ENCODE measurements at regions not wholly inside any gene's neighbourhood (a gene's known extent, or its start where the extent isn't known, plus 50 kb on each side); places are given as distances from the start of the nearest gene placed in this dataset.

GRCh38 chr5:101605700-101606099 is 690.4 kb downstream of the SLCO4C1 start:
- TF ChIP-seq POLR2AphosphoS5 (IDR thresholded peaks at IDR 0.05): no peak
- no peak for TF ChIP-seq EP300 (IDR thresholded peaks at IDR 0.05)
- TF ChIP-seq CTCF (IDR thresholded peaks at IDR 0.05): no peak
- no peak for TF ChIP-seq POLR2A (IDR thresholded peaks at IDR 0.05)
- no peak overlapping the region for H3K4me3 ChIP-seq
- no peak for DNase-seq (ENCODE audit: low spot score in 2 of 2)

GRCh38 chr5:101600614-101601013 is 695.5 kb downstream of the SLCO4C1 start:
- no peak for TF ChIP-seq EP300 (IDR thresholded peaks at IDR 0.05)
- no peak for TF ChIP-seq POLR2AphosphoS5 (IDR thresholded peaks at IDR 0.05)
- no peak for TF ChIP-seq POLR2A (IDR thresholded peaks at IDR 0.05)
- TF ChIP-seq CTCF (IDR thresholded peaks at IDR 0.05): no peak
- Histone ChIP-seq H3K27ac (no peak overlapping the region), H3K36me3 (no peaks in the 10 kb centered on the region), H3K27me3 (no peaks in the 10 kb centered on the region), H3K4me1 (no peaks in the 10 kb centered on the region), H3K4me3 (no peak overlapping the region), H3K9me3 (no peaks in the 10 kb centered on the region)
- DNase-seq (ENCODE audit: low spot score in 2 of 2): no peak
- 80% methylated on average over 1 of the region's 1 CpG for WGBS

More at GRCh38 chr5:101605700-101606099, 690.4 kb downstream of the SLCO4C1 start:
- H3K36me3 ChIP-seq: no peaks in the 10 kb centered on the region
- 50% methylated on average over 3 of the region's 3 CpGs for WGBS
- no peak overlapping the region for H3K27ac ChIP-seq
- H3K9me3 ChIP-seq: peaks cover under 1% of the 10 kb centered on the region
- no peaks in the 10 kb centered on the region for H3K4me1 ChIP-seq
- no peaks in the 10 kb centered on the region for H3K27me3 ChIP-seq

GRCh38 chr5:101590384-101590783 is 687.3 kb upstream of the ST8SIA4 start:
- no peak for DNase-seq (ENCODE audit: low spot score in 2 of 2)

GRCh38 chr5:101585366-101585765 is 682.3 kb upstream of the ST8SIA4 start:
- H3K4me3 ChIP-seq: no peak overlapping the region
- H3K9me3 ChIP-seq: no peaks in the 10 kb centered on the region
- TF ChIP-seq POLR2AphosphoS5 (IDR thresholded peaks at IDR 0.05): no peak
- no peak for TF ChIP-seq EP300 (IDR thresholded peaks at IDR 0.05)
- no peak for TF ChIP-seq CTCF (IDR thresholded peaks at IDR 0.05)
- TF ChIP-seq POLR2A (IDR thresholded peaks at IDR 0.05): no peak
- WGBS: 42% methylated on average over 1 of the region's 1 CpG
- no peaks in the 10 kb centered on the region for H3K4me1 ChIP-seq
- H3K27me3 ChIP-seq: no peaks in the 10 kb centered on the region
- H3K27ac ChIP-seq: no peak overlapping the region
- DNase-seq (ENCODE audit: low spot score in 2 of 2): no peak
- H3K36me3 ChIP-seq: no peaks in the 10 kb centered on the region

More at GRCh38 chr5:101590384-101590783, 687.3 kb upstream of the ST8SIA4 start:
- no peaks in the 10 kb centered on the region for H3K36me3 ChIP-seq
- no peaks in the 10 kb centered on the region for H3K4me1 ChIP-seq
- no peak overlapping the region for H3K27ac ChIP-seq
- H3K9me3 ChIP-seq: peaks cover 7% of the 10 kb centered on the region
- H3K4me3 ChIP-seq: no peak overlapping the region
- H3K27me3 ChIP-seq: no peaks in the 10 kb centered on the region
- 15% methylated on average over 1 of the region's 1 CpG for WGBS
- TF ChIP-seq POLR2A (IDR thresholded peaks at IDR 0.05) (no peak), POLR2AphosphoS5 (IDR thresholded peaks at IDR 0.05) (no peak), CTCF (IDR thresholded peaks at IDR 0.05) (no peak), EP300 (IDR thresholded peaks at IDR 0.05) (no peak)

GRCh38 chr5:101580591-101580990 is 677.5 kb upstream of the ST8SIA4 start:
- Histone ChIP-seq H3K4me3 (no peak overlapping the region), H3K27me3 (no peaks in the 10 kb centered on the region), H3K27ac (no peak overlapping the region), H3K4me1 (no peaks in the 10 kb centered on the region), H3K9me3 (no peaks in the 10 kb centered on the region), H3K36me3 (no peaks in the 10 kb centered on the region)
- 88% methylated on average over 3 of the region's 3 CpGs for WGBS
- TF ChIP-seq EP300 (IDR thresholded peaks at IDR 0.05): no peak
- TF ChIP-seq POLR2A (IDR thresholded peaks at IDR 0.05): no peak
- TF ChIP-seq CTCF (IDR thresholded peaks at IDR 0.05): no peak
- no peak for TF ChIP-seq POLR2AphosphoS5 (IDR thresholded peaks at IDR 0.05)
- DNase-seq (ENCODE audit: low spot score in 2 of 2): no peak

Data from suprapubic skin (tissue), 4 donors.